ENCODE measurements at regions not wholly inside any gene's neighbourhood (a gene's known extent, or its start where the extent isn't known, plus 50 kb on each side); places are given as distances from the start of the nearest gene placed in this dataset.

DNA sequence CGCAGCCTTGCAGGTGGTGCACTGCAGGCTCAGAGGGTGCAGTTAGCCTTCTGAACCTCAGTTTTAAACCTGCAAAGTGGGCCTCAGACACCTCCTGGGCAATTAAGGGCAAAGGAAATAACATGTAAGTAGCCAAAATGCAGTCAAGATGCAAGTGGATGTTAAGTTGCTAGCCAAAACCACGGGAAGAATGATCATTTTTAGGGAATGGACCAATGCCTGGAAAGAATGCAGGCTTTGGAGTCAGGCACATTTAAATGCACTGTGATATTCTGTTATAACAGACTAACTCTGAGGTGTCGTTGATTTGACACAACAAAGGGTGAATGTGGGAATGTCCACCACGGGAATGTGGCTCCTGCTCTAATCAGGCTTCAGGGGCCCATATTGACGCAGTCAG is 57.9 kb upstream of the PTGFRN start:
- DNase-seq = no peak

- DNase-seq = no peak
These were observed 57.3 kb upstream of the PTGFRN start for GRCh38 chr1:116852367-116852766.

DNA sequence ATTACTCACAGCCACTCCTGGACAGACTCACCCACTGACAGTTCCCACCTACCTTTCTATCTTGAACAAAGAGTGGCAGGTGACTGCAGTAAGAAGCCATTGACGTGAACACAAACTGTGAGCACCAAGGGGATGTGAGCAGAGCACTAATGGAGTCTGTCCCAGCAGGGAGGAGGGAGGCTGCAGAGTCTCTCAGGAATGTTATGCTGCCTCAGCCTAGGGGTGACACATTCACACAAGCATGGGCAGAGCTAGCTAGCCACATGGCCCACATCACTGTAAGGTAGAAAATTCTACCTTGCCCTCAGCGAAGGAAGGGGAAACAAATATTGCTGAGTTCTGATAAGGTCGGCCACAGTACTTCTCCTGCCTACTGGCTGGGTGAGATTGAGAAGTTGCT is 56.8 kb upstream of the PTGFRN start:
- no peak for DNase-seq

DNA sequence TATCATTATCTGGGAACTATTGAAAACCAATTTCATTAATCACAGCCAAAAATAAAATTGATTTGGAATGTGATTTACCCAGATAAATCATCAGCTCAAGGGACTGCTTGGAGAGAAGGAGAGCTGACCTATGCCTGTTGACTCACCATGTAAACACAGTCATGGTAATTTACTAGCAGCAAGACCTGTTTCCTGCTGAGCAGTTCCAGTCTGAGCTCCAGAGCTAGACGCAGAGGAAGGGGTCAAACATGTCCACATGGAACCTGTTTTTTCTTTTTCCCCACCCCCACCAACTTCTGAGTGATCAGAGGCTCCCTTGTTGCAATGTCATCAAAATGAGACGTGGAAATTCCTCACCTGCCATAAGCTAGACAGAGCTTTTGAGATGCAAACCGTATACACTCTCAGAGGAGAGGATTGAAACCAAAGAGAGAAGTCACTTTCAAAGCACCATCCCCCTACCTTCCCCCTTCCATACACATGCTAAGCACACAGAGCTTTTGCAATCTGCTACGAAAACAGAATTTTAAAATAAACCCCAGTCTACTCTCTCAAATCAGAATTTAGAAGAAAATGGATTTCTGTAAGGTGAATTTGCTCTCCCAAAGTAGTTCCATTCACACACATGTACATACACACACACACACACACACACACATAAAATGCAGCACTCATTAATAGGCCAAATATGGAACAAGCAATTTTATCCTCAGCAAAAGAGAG is 55.9 kb upstream of the PTGFRN start:
- no peak for DNase-seq

DNA sequence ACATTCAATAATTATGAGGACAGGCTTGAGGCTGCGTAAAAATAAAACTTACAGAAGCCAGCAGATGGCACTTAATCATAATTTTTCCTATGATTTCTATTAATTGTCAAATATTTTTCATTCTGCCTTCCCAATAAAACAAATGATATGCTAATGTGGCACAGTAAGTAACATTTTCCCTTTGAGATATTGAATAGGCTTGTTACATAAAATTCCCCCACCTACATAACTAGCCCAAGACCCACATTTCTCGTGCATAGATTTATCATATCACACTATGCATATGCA is 55.4 kb upstream of the PTGFRN start:
- peak; percentile 11 for DNase-seq

GRCh38 chr1:116854716-116855115 is 55.0 kb upstream of the PTGFRN start:
- DNase-seq = no peak

DNA sequence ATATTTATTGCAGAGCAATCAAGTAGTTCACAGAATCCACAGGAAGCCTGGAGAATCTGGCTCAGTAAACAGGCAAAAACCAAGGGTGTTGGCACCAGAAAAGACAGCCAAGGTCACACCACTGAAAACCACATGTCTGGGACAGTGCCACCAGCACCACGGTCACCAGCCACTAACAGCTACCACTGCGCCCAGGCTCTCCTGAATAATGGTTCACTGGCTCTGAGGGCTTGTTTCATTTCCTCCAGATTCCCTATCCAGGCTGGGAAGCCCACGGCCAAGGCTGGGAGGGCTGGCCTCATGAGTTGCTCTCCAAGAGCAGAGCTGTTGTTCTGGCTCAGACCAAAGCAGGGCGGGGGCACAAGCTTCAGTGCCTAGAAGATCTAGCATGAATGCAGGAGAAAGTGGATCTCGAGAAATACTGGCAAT is 54.5 kb upstream of the PTGFRN start:
- no peak for DNase-seq

- DNase-seq = no peak
These were observed 53.9 kb upstream of the PTGFRN start for GRCh38 chr1:116855773-116856201.

GRCh38 chr1:116856312-116856711 is 53.4 kb upstream of the PTGFRN start:
- DNase-seq = no peak

- DNase-seq = no peak
These were observed 52.6 kb upstream of the PTGFRN start for GRCh38 chr1:116857092-116857491.

All from CD4-positive, alpha-beta T cell treated with Interleukin-17A for 1 hour (primary cell).